GM12878 (cell line): ENCODE measurements at regions not wholly inside any gene's neighbourhood (a gene's known extent, or its start where the extent isn't known, plus 50 kb on each side); places are given as distances from the start of the nearest gene placed in this dataset.

Experiments
- ATAC-seq: fragments of 200-7000 bp; cut with Tn5 transposase; 3 replicates; pipeline ENCODE4 v1.9.1; 2020; ENCODE audit warnings: mild to moderate bottlenecking, moderate library complexity
- BruUV-seq: library from RNA; stranded (reverse); fragments of 400-500 nt; replicated peaks from 2 replicates; lab custom pipeline; 2021; lab: Mats Ljungman, UMichigan
- CTCF ChIA-PET: fragments of 300-600 bp; sonication (Branson Sonifier 250); formaldehyde crosslinking; extraction: SDS; loops from one replicate; lab custom pipeline; 2021; ENCODE audit warnings: inconsistent platforms; lab: Yijun Ruan, JAX
- POLR2A ChIA-PET: fragments of 350-600 bp; formaldehyde crosslinking; extraction: SDS; loops from one replicate; lab custom pipeline; 2021; ENCODE audit warnings: inconsistent platforms; lab: Charles Lee
- RAD21 ChIA-PET: fragments of 300-600 bp; sonication (Branson Sonifier 250); formaldehyde crosslinking; loops from one replicate; lab custom pipeline; 2023; ENCODE audit warnings: antibody characterized with exemption; ENCODE audit not compliant: unreplicated experiment; lab: Charles Lee
- SMC1A ChIA-PET: fragments of 300-600 bp; sonication (Branson Sonifier 250); formaldehyde crosslinking; loops from one replicate; lab custom pipeline; 2023; ENCODE audit not compliant: unreplicated experiment, uncharacterized antibody; lab: Charles Lee
- DNase-seq: peaks from one replicate; pipeline ENCODE4 v3.0.0-alpha.2; 2011; ENCODE audit warnings: low read depth, low spot score
- FAIRE-seq: peaks from 3 replicates; lab custom pipeline; 2011; peaks lifted over from hg19 to GRCh38; lab: Jason Lieb, UNC
- H2AFZ ChIP-seq: 2 replicates; pipeline ENCODE4 v1.6.0; 2011; ENCODE audit warnings: low read depth, low read length, control low read depth; ENCODE audit not compliant: control insufficient read depth
- H3K27ac ChIP-seq: 2 replicates; pipeline ENCODE4 v1.5.1; 2011; ENCODE audit warnings: control low read depth; ENCODE audit not compliant: control insufficient read depth, insufficient read depth
- H3K27me3 ChIP-seq, 2 experiments: replicated peaks in 1 of 2; 2 replicates each; pipeline versions ENCODE4 v1.6.0 to v1.6.1; 2011; ENCODE audit warnings: low read length in 1 of 2; ENCODE audit not compliant: control insufficient read depth in 2 of 2, insufficient read depth in 2 of 2
- H3K36me3 ChIP-seq, 2 experiments: 2 replicates each; pipeline ENCODE4 v1.5.1; 2011; ENCODE audit warnings: low read length in 1 of 2; ENCODE audit not compliant: control insufficient read depth in 2 of 2, insufficient read depth in 2 of 2
- H3K4me1 ChIP-seq: 2 replicates; pipeline ENCODE4 v1.6.1; 2011; ENCODE audit warnings: mild to moderate bottlenecking, low read length, moderate library complexity, mixed read lengths; ENCODE audit not compliant: control insufficient read depth, insufficient read depth
- H3K4me2 ChIP-seq: 2 replicates; pipeline ENCODE4 v1.6.0; 2011; ENCODE audit warnings: control low read depth; ENCODE audit not compliant: control insufficient read depth, insufficient read depth
- H3K4me3 ChIP-seq: fragments of 200-600 bp; sonication (generic); 2 replicates; pipeline ENCODE4 v1.5.1; 2016
- H3K79me2 ChIP-seq: 2 replicates; pipeline ENCODE4 v1.6.0; 2011; ENCODE audit warnings: low read length; ENCODE audit not compliant: control insufficient read depth, insufficient read depth
- H3K9ac ChIP-seq: 2 replicates; pipeline ENCODE4 v1.8.0; 2011; ENCODE audit warnings: low read length, control low read depth, mixed read lengths; ENCODE audit not compliant: control insufficient read depth, insufficient read depth
- H3K9me3 ChIP-seq: replicated peaks from 3 replicates; pipeline ENCODE4 v1.5.1; 2011; ENCODE audit warnings: mild to moderate bottlenecking, low read length; ENCODE audit not compliant: control insufficient read depth, insufficient read depth
- H4K20me1 ChIP-seq: 2 replicates; pipeline ENCODE4 v1.6.0; 2011; ENCODE audit not compliant: control insufficient read depth, insufficient read depth
- ASH2L ChIP-seq: fragments of 300-600, 200-600 bp; sonication (generic); IDR thresholded peaks from 2 replicates; pipeline ENCODE4 v1.6.1; 2017; ENCODE audit warnings: low read depth, mild to moderate bottlenecking, borderline replicate concordance
- BMI1 ChIP-seq: fragments of 450-650 bp; IDR thresholded peaks from 2 replicates; pipeline ENCODE4 v1.6.1; 2016; ENCODE audit warnings: mild to moderate bottlenecking, moderate library complexity, borderline replicate concordance
- CEBPB ChIP-seq, 2 experiments: fragments of 150-350 bp in 1 of 2; IDR thresholded peaks; 2 replicates each; pipeline ENCODE4 v1.6.1; 2012 to 2014; ENCODE audit warnings: low read depth in 2 of 2, low read length in 2 of 2, borderline replicate concordance in 1 of 2, inconsistent platforms in 1 of 2
- GATAD2B ChIP-seq: fragments of 450-650 bp; conservative IDR thresholded peaks from 2 replicates; pipeline ENCODE4 v1.6.1; 2017; ENCODE audit warnings: low read depth, mild to moderate bottlenecking, moderate library complexity
- KAT2A ChIP-seq: conservative IDR thresholded peaks from 2 replicates; pipeline ENCODE4 v1.6.1; 2011; ENCODE audit warnings: low read depth, low read length; ENCODE audit not compliant: control insufficient read depth
- NBN ChIP-seq: fragments of 450-650 bp; IDR thresholded peaks from 2 replicates; pipeline ENCODE4 v1.6.1; 2016
- NFYB ChIP-seq: IDR thresholded peaks from 2 replicates; pipeline ENCODE4 v1.6.1; 2011; ENCODE audit warnings: low read depth, mild to moderate bottlenecking, low read length, improper control_type of control experiment, moderate library complexity; ENCODE audit not compliant: insufficient read depth
- NR2C1 ChIP-seq: fragments of 450-650 bp; IDR thresholded peaks from 2 replicates; pipeline ENCODE4 v1.6.1; 2017; ENCODE audit warnings: antibody characterized with exemption, mild to moderate bottlenecking, moderate library complexity
- RAD51 ChIP-seq: fragments of 450-650 bp; IDR thresholded peaks from 2 replicates; pipeline ENCODE4 v1.6.1; 2016; ENCODE audit warnings: moderate library complexity, mild to moderate bottlenecking, inconsistent platforms
- TCF7 ChIP-seq: IDR thresholded peaks from 2 replicates; pipeline ENCODE4 v1.6.1; 2014; ENCODE audit warnings: antibody characterized with exemption, borderline replicate concordance
- WGBS: methylation state at CpG from one replicate; pipeline ENCODE4 v1.1.6; 2016; ENCODE audit warnings: low lambda C conversion rate; ENCODE audit not compliant: insufficient replicate concordance, insufficient coverage; ENCODE audit errors: missing lambda C conversion rate; 5-methylcytosine and 5-hydroxymethylcytosine counted together
- in situ Hi-C: fragments of 300-500 bp; cut with MboI; formaldehyde crosslinking; loops from 9 replicates; pipeline ENCODE4 v1.14.3; 2018; ENCODE audit warnings: mixed read lengths
- intact Hi-C: fragments of 100-400 bp; cut with micrococcal nuclease; formaldehyde crosslinking; loops from one replicate; pipeline ENCODE4 v1.14.2; 2022; ENCODE audit not compliant: unreplicated experiment
- TF ChIP-seq, protein P1 (sequence below): fragments of 450-650 bp; IDR thresholded peaks from 2 replicates; pipeline ENCODE4 v1.6.1; 2018; ENCODE audit warnings: mild to moderate bottlenecking, low read depth, moderate library complexity; ENCODE audit not compliant: partially characterized antibody

DNA sequence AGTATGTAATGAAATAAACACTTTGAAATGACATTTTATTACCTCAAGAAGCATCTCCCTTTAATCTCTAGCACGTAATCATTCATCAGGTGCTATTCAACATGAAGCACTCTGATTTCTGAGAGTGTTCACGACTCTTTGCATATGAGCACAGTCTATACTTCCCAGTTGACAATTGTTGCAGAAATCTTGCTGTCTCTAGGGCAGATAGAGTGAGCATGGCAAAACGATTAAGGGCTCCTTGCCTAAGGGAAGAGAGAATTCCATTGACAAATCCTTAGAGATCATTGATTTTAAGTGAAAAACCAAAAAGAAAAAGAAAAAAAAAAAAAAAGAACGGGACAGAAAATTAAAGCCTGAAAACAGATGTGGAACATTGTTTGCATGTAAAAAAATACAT lies 107.6 kb downstream of the C12orf50 start:
- RAD21 ChIA-PET: no interaction called here
- DNase-seq (no peak), FAIRE-seq (no peak), ATAC-seq (no peak)
- Histone ChIP-seq H2AFZ (no peak overlapping the region), H3K27ac (no peak overlapping the region), H3K79me2 (no peaks in the 10 kb centered on the region), H3K4me1 (no peaks in the 10 kb centered on the region), H3K9ac (no peak overlapping the region), H3K4me3 (no peak overlapping the region), H3K36me3 (no peaks in the 10 kb centered on the region), H3K27me3 (no peaks in the 10 kb centered on the region; a peak in 1 of 4 replicates), H3K4me2 (no peak overlapping the region), H4K20me1 (no peaks in the 10 kb centered on the region), H3K9me3 (no peaks in the 10 kb centered on the region)
- POLR2A ChIA-PET: no interaction called here
- CTCF ChIA-PET: no interaction called here
- in situ Hi-C loops (no loop called here), intact Hi-C loops (no loop called here)
- SMC1A ChIA-PET: no interaction called here
- no TSS peak for BruUV-seq
- TF ChIP-seq, protein P1, sequence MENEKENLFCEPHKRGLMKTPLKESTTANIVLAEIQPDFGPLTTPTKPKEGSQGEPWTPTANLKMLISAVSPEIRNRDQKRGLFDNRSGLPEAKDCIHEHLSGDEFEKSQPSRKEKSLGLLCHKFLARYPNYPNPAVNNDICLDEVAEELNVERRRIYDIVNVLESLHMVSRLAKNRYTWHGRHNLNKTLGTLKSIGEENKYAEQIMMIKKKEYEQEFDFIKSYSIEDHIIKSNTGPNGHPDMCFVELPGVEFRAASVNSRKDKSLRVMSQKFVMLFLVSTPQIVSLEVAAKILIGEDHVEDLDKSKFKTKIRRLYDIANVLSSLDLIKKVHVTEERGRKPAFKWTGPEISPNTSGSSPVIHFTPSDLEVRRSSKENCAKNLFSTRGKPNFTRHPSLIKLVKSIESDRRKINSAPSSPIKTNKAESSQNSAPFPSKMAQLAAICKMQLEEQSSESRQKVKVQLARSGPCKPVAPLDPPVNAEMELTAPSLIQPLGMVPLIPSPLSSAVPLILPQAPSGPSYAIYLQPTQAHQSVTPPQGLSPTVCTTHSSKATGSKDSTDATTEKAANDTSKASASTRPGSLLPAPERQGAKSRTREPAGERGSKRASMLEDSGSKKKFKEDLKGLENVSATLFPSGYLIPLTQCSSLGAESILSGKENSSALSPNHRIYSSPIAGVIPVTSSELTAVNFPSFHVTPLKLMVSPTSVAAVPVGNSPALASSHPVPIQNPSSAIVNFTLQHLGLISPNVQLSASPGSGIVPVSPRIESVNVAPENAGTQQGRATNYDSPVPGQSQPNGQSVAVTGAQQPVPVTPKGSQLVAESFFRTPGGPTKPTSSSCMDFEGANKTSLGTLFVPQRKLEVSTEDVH: no peak
- no peak for TF ChIP-seq GATAD2B
- no peak for TF ChIP-seq TCF7
- no peak for TF ChIP-seq RAD51
- no peak for TF ChIP-seq ASH2L
- no peak for TF ChIP-seq NBN
- no peak for TF ChIP-seq CEBPB (IDR thresholded peaks at IDR 0.05; ENCODE audit: borderline replicate concordance in 1 of 2, low read depth in 2 of 2, low read length in 2 of 2)
- no peak for TF ChIP-seq NFYB
- TF ChIP-seq KAT2A: no peak
- no peak for TF ChIP-seq NR2C1
- TF ChIP-seq BMI1: no peak
- WGBS: 6% methylated on average over 4 of the region's 4 CpGs
